ENCODE measurements at regions not wholly inside any gene's neighbourhood (a gene's known extent, or its start where the extent isn't known, plus 50 kb on each side); places are given as distances from the start of the nearest gene placed in this dataset.

GRCh38 chr13:22128441-22129408 is 457.9 kb downstream of the FGF9 start:
- H3K27ac ChIP-seq (ENCODE audit: low read depth, low read length): no peak overlapping the region
- H3K79me1 ChIP-seq (ENCODE audit: low read length): no peaks in the 10 kb centered on the region

GRCh38 chr13:22130254-22130653 is 459.4 kb downstream of the FGF9 start:
- H2BK5ac ChIP-seq (ENCODE audit: low read length): no peak overlapping the region
- no peak overlapping the region for H4K5ac ChIP-seq (ENCODE audit: low read length)
- H3K23ac ChIP-seq (ENCODE audit: low read length): no peak overlapping the region
- no peak overlapping the region for H3K9ac ChIP-seq (ENCODE audit: low read length)
- no peak overlapping the region for H3K4me3 ChIP-seq (ENCODE audit: low read length)
- no peaks in the 10 kb centered on the region for H3K27me3 ChIP-seq (ENCODE audit: insufficient read depth, low read length, poor library complexity)
- H3K56ac ChIP-seq (ENCODE audit: low read length): no peak overlapping the region
- no peak for DNase-seq
- no peak overlapping the region for H3K18ac ChIP-seq (ENCODE audit: low read length)
- no peak overlapping the region for H3K27ac ChIP-seq (ENCODE audit: low read depth, low read length)
- H3K79me2 ChIP-seq (ENCODE audit: control insufficient read depth, insufficient read depth, low read length): no peaks in the 10 kb centered on the region
- H3K79me1 ChIP-seq (ENCODE audit: low read length): no peaks in the 10 kb centered on the region
- no CpG with 5 or more reads among the region's 1 CpG for WGBS (ENCODE audit: extremely low coverage, insufficient coverage, low lambda C conversion rate)
- no peaks in the 10 kb centered on the region for H3K36me3 ChIP-seq (ENCODE audit: control insufficient read depth, insufficient read depth, low read length)
- no peak overlapping the region for H2BK120ac ChIP-seq (ENCODE audit: low read depth, low read length)
- no peak overlapping the region for H2BK15ac ChIP-seq (replicated peaks; ENCODE audit: low read depth)
- H2AK5ac ChIP-seq (ENCODE audit: low read length): no peak overlapping the region
- H3K4me1 ChIP-seq (ENCODE audit: control insufficient read depth, low read depth, low read length): peaks cover under 1% of the 10 kb centered on the region
- no peak overlapping the region for H3K4me2 ChIP-seq (ENCODE audit: low read length)
- H4K8ac ChIP-seq (ENCODE audit: low read depth, low read length): no peak overlapping the region
- H3K4ac ChIP-seq (ENCODE audit: low read depth, low read length): no peak overlapping the region

More at GRCh38 chr13:22128441-22129408, 457.9 kb downstream of the FGF9 start:
- Histone ChIP-seq H3K4me1 (ENCODE audit: control insufficient read depth, low read depth, low read length) (no peaks in the 10 kb centered on the region), H4K5ac (ENCODE audit: low read length) (no peak overlapping the region), H3K18ac (ENCODE audit: low read length) (no peak overlapping the region), H3K79me2 (ENCODE audit: control insufficient read depth, insufficient read depth, low read length) (no peaks in the 10 kb centered on the region), H2BK5ac (ENCODE audit: low read length) (no peak overlapping the region), H2BK15ac (replicated peaks; ENCODE audit: low read depth) (no peak overlapping the region), H3K4me2 (ENCODE audit: low read length) (no peak overlapping the region), H3K9ac (ENCODE audit: low read length) (no peak overlapping the region), H3K4me3 (ENCODE audit: low read length) (no peak overlapping the region), H3K27me3 (ENCODE audit: insufficient read depth, low read length, poor library complexity) (no peaks in the 10 kb centered on the region), H2AK5ac (ENCODE audit: low read length) (no peak overlapping the region), H2BK120ac (ENCODE audit: low read depth, low read length) (no peak overlapping the region), H3K36me3 (ENCODE audit: control insufficient read depth, insufficient read depth, low read length) (no peaks in the 10 kb centered on the region), H3K4ac (ENCODE audit: low read depth, low read length) (no peak overlapping the region), H3K23ac (ENCODE audit: low read length) (no peak overlapping the region), H3K56ac (ENCODE audit: low read length) (no peak overlapping the region), H4K8ac (ENCODE audit: low read depth, low read length) (no peak overlapping the region)
- no peak for DNase-seq
- WGBS (ENCODE audit: extremely low coverage, insufficient coverage, low lambda C conversion rate): no CpG with 5 or more reads among the region's 15 CpGs

GRCh38 chr13:22134261-22134660 is 463.4 kb downstream of the FGF9 start:
- WGBS (ENCODE audit: extremely low coverage, insufficient coverage, low lambda C conversion rate): no CpG with 5 or more reads among the region's 4 CpGs
- Histone ChIP-seq H3K9ac (ENCODE audit: low read length) (no peak overlapping the region), H4K8ac (ENCODE audit: low read depth, low read length) (no peak overlapping the region), H2BK5ac (ENCODE audit: low read length) (no peak overlapping the region), H3K79me2 (ENCODE audit: control insufficient read depth, insufficient read depth, low read length) (no peaks in the 10 kb centered on the region), H3K27me3 (ENCODE audit: insufficient read depth, low read length, poor library complexity) (no peaks in the 10 kb centered on the region), H4K5ac (ENCODE audit: low read length) (no peak overlapping the region), H3K27ac (ENCODE audit: low read depth, low read length) (no peak overlapping the region), H3K4ac (ENCODE audit: low read depth, low read length) (no peak overlapping the region), H3K23ac (ENCODE audit: low read length) (no peak overlapping the region), H2BK15ac (replicated peaks; ENCODE audit: low read depth) (no peak overlapping the region), H3K18ac (ENCODE audit: low read length) (no peak overlapping the region), H3K79me1 (ENCODE audit: low read length) (no peaks in the 10 kb centered on the region), H3K56ac (ENCODE audit: low read length) (no peak overlapping the region), H3K4me3 (ENCODE audit: low read length) (no peak overlapping the region), H3K4me2 (ENCODE audit: low read length) (no peak overlapping the region), H2AK5ac (ENCODE audit: low read length) (no peak overlapping the region), H2BK120ac (ENCODE audit: low read depth, low read length) (no peak overlapping the region), H3K4me1 (ENCODE audit: control insufficient read depth, low read depth, low read length) (peaks cover 2% of the 10 kb centered on the region), H3K36me3 (ENCODE audit: control insufficient read depth, insufficient read depth, low read length) (no peaks in the 10 kb centered on the region)
- DNase-seq: no peak

GRCh38 chr13:22135446-22135845 is 464.6 kb downstream of the FGF9 start:
- DNase-seq: peak; percentile 14
- Histone ChIP-seq H3K4me1 (ENCODE audit: control insufficient read depth, low read depth, low read length) (peaks cover 2% of the 10 kb centered on the region), H3K56ac (ENCODE audit: low read length) (peak overlapping the region; percentile 19), H3K4ac (ENCODE audit: low read depth, low read length) (no peak overlapping the region), H3K27me3 (ENCODE audit: insufficient read depth, low read length, poor library complexity) (no peaks in the 10 kb centered on the region), H3K27ac (ENCODE audit: low read depth, low read length) (no peak overlapping the region), H4K8ac (ENCODE audit: low read depth, low read length) (no peak overlapping the region), H3K79me2 (ENCODE audit: control insufficient read depth, insufficient read depth, low read length) (no peaks in the 10 kb centered on the region), H3K4me3 (ENCODE audit: low read length) (no peak overlapping the region), H3K36me3 (ENCODE audit: control insufficient read depth, insufficient read depth, low read length) (no peaks in the 10 kb centered on the region), H2BK15ac (replicated peaks; ENCODE audit: low read depth) (no peak overlapping the region), H4K5ac (ENCODE audit: low read length) (no peak overlapping the region), H3K79me1 (ENCODE audit: low read length) (no peaks in the 10 kb centered on the region), H2BK120ac (ENCODE audit: low read depth, low read length) (no peak overlapping the region), H2AK5ac (ENCODE audit: low read length) (no peak overlapping the region), H3K4me2 (ENCODE audit: low read length) (no peak overlapping the region), H3K9ac (ENCODE audit: low read length) (no peak overlapping the region), H3K18ac (ENCODE audit: low read length) (no peak overlapping the region), H2BK5ac (ENCODE audit: low read length) (no peak overlapping the region), H3K23ac (ENCODE audit: low read length) (no peak overlapping the region)
- WGBS (ENCODE audit: extremely low coverage, insufficient coverage, low lambda C conversion rate): no CpG with 5 or more reads among the region's 6 CpGs

GRCh38 chr13:22137361-22138050 is 466.6 kb downstream of the FGF9 start:
- Histone ChIP-seq H2BK5ac (ENCODE audit: low read length) (no peak overlapping the region), H3K4ac (ENCODE audit: low read depth, low read length) (no peak overlapping the region), H3K36me3 (ENCODE audit: control insufficient read depth, insufficient read depth, low read length) (no peaks in the 10 kb centered on the region), H4K8ac (ENCODE audit: low read depth, low read length) (no peak overlapping the region), H3K9ac (ENCODE audit: low read length) (no peak overlapping the region), H3K4me2 (ENCODE audit: low read length) (no peak overlapping the region), H4K5ac (ENCODE audit: low read length) (no peak overlapping the region), H3K79me2 (ENCODE audit: control insufficient read depth, insufficient read depth, low read length) (no peaks in the 10 kb centered on the region), H2AK5ac (ENCODE audit: low read length) (no peak overlapping the region), H3K4me3 (ENCODE audit: low read length) (no peak overlapping the region), H2BK120ac (ENCODE audit: low read depth, low read length) (no peak overlapping the region), H3K4me1 (ENCODE audit: control insufficient read depth, low read depth, low read length) (peaks cover 2% of the 10 kb centered on the region), H3K23ac (ENCODE audit: low read length) (no peak overlapping the region), H3K56ac (ENCODE audit: low read length) (no peak overlapping the region), H3K27ac (ENCODE audit: low read depth, low read length) (no peak overlapping the region), H2BK15ac (replicated peaks; ENCODE audit: low read depth) (no peak overlapping the region), H3K27me3 (ENCODE audit: insufficient read depth, low read length, poor library complexity) (no peaks in the 10 kb centered on the region), H3K79me1 (ENCODE audit: low read length) (no peaks in the 10 kb centered on the region), H3K18ac (ENCODE audit: low read length) (no peak overlapping the region)
- no peak for DNase-seq
- WGBS (ENCODE audit: extremely low coverage, insufficient coverage, low lambda C conversion rate): no CpG with 5 or more reads among the region's 4 CpGs
